HepG2 (cell line): ENCODE measurements at regions not wholly inside any gene's neighbourhood (a gene's known extent, or its start where the extent isn't known, plus 50 kb on each side); places are given as distances from the start of the nearest gene placed in this dataset.

Experiments
- ATAD3A ChIP-seq: sonication (generic); formaldehyde crosslinking; IDR thresholded peaks from 2 replicates; pipeline ENCODE4 v1.4.0; 2020; ENCODE audit warnings: missing genetic modification reagents
- CBX1 ChIP-seq: IDR thresholded peaks from one replicate; pipeline ENCODE4 v1.6.1; 2016; ENCODE audit warnings: antibody characterized with exemption, low read depth
- DMTF1 ChIP-seq: sonication (generic); formaldehyde crosslinking; IDR thresholded peaks from 2 replicates; pipeline ENCODE4 v1.4.0; 2020; ENCODE audit warnings: mild to moderate bottlenecking, missing genetic modification reagents
- EED ChIP-seq: sonication (generic); formaldehyde crosslinking; IDR thresholded peaks from 2 replicates; pipeline ENCODE4 v1.5.0; 2020; ENCODE audit warnings: mild to moderate bottlenecking, missing genetic modification reagents
- EP300 ChIP-seq, 3 experiments: sonication (generic) in 1 of 3; formaldehyde crosslinking in 1 of 3; IDR thresholded peaks; 2 replicates each; pipeline versions ENCODE4 v1.5.1 to v1.6.1; 2011 to 2020; ENCODE audit warnings: low read depth in 2 of 3, low read length in 2 of 3, borderline replicate concordance in 1 of 3, improper control_type of control experiment in 1 of 3, mild to moderate bottlenecking in 1 of 3, missing genetic modification reagents in 1 of 3, moderate library complexity in 1 of 3
- MLX ChIP-seq: IDR thresholded peaks from 2 replicates; pipeline ENCODE4 v1.6.1; 2016
- RERE ChIP-seq: IDR thresholded peaks from 2 replicates; pipeline ENCODE4 v1.6.1; 2016; ENCODE audit warnings: low read depth, missing genetic modification reagents, missing compliant biosample characterization
- SOX5 ChIP-seq: IDR thresholded peaks from 2 replicates; pipeline ENCODE4 v1.6.1; 2016; ENCODE audit warnings: borderline replicate concordance
- SOX6 ChIP-seq, 2 experiments: fragments of 450-650 bp in 1 of 2; sonication (generic) in 1 of 2; formaldehyde crosslinking in 1 of 2; IDR thresholded peaks; 2 replicates each; pipeline versions ENCODE4 v1.4.0 to v1.6.1; 2017 to 2020; ENCODE audit warnings: antibody characterized with exemption in 1 of 2, mild to moderate bottlenecking in 1 of 2, missing genetic modification reagents in 1 of 2
- ZNF24 ChIP-seq: fragments of 450-650 bp; IDR thresholded peaks from 2 replicates; pipeline ENCODE4 v1.6.1; 2017; ENCODE audit warnings: antibody characterized with exemption, mild to moderate bottlenecking
- ZNF317 ChIP-seq: sonication (generic); formaldehyde crosslinking; IDR thresholded peaks from 2 replicates; pipeline ENCODE4 v1.5.0; 2020; ENCODE audit warnings: mild to moderate bottlenecking, missing genetic modification reagents
- ZNF451 ChIP-seq: sonication (generic); formaldehyde crosslinking; IDR thresholded peaks from 2 replicates; pipeline ENCODE4 v1.5.0; 2020; ENCODE audit warnings: mild to moderate bottlenecking, missing genetic modification reagents
- ZNF460 ChIP-seq: sonication (generic); formaldehyde crosslinking; IDR thresholded peaks from 2 replicates; pipeline ENCODE4 v1.5.1; 2020; ENCODE audit warnings: missing genetic modification reagents, mild to moderate bottlenecking, borderline replicate concordance
- ZNF614 ChIP-seq: IDR thresholded peaks from 2 replicates; pipeline ENCODE4 v1.6.1; 2018; ENCODE audit warnings: missing biosample characterization, missing genetic modification reagents, inconsistent platforms, borderline replicate concordance
- ZNF83 ChIP-seq: sonication (generic); formaldehyde crosslinking; IDR thresholded peaks from 2 replicates; pipeline ENCODE4 v1.4.0; 2020; ENCODE audit warnings: missing genetic modification reagents, mild to moderate bottlenecking, borderline replicate concordance

GRCh38 chr1:94713472-94714141 is 106.5 kb upstream of the SLC44A3 start (continued):
- TF ChIP-seq MLX (CRISPR knock-in tag) (peak; percentile 54; the same call in 1 of the 2 replicates), CBX1 (no peak), ZNF614 (peak; percentile 58; the same call in 1 of the 2 replicates), ZNF83 (CRISPR knock-in tag) (no peak), ZNF460 (CRISPR knock-in tag) (no peak), DMTF1 (CRISPR knock-in tag) (no peak), ATAD3A (no peak), ZNF451 (CRISPR knock-in tag) (no peak), SOX6 (IDR thresholded peaks at IDR 0.05) (no peak), SOX6 (CRISPR knock-in tag; IDR thresholded peaks at IDR 0.05) (peak; percentile 65), EP300 (IDR thresholded peaks at IDR 0.05; ENCODE audit: low read depth in 2 of 2, low read length in 2 of 2) (peak in 1 of 2 experiments; percentile 62; a peak in 2 of 4 replicates), EP300 (CRISPR knock-in tag; IDR thresholded peaks at IDR 0.05; ENCODE audit: borderline replicate concordance) (no peak), EED (no peak), ZNF24 (no peak), SOX5 (CRISPR knock-in tag) (peak; percentile 58; the same call in 1 of the 2 replicates), ZNF317 (CRISPR knock-in tag) (peak; percentile 90), RERE (no peak)
